ENCODE measurements at regions not wholly inside any gene's neighbourhood (a gene's known extent, or its start where the extent isn't known, plus 50 kb on each side); places are given as distances from the start of the nearest gene placed in this dataset.
"Not testable (repeated sequence)": the region's sequence is repeated elsewhere in the genome, so short reads cannot be mapped to it uniquely, and the experiment has no call there.

- H3K27me3 ChIP-seq (ENCODE audit: control insufficient read depth, insufficient read depth, low read length), result no peaks in the 10 kb centered on the region
- H3K4me2 ChIP-seq (ENCODE audit: low read length), result no peak overlapping the region
- H3K4me3 ChIP-seq (ENCODE audit: low read length), result no peak overlapping the region
- no peaks in the 10 kb centered on the region for H3K4me1 ChIP-seq (ENCODE audit: control insufficient read depth, insufficient read depth, low read length)
- H3K9me3 ChIP-seq (replicated peaks; ENCODE audit: low read length), result no peaks in the 10 kb centered on the region
- no peak overlapping the region for H3K9ac ChIP-seq (ENCODE audit: low read depth, low read length)
- H3K36me3 ChIP-seq (ENCODE audit: insufficient read depth, low read length), result no peaks in the 10 kb centered on the region
These were observed 279.8 kb downstream of the ARPP21 start for GRCh38 chr3:35919160-35919559.

GRCh38 chr3:35921718-35922117 lies 282.4 kb downstream of the ARPP21 start:
- Histone ChIP-seq H3K27me3 (ENCODE audit: control insufficient read depth, insufficient read depth, low read length) (no peaks in the 10 kb centered on the region), H3K9ac (ENCODE audit: low read depth, low read length) (no peak overlapping the region), H3K4me2 (ENCODE audit: low read length) (no peak overlapping the region), H3K9me3 (replicated peaks; ENCODE audit: low read length) (no peaks in the 10 kb centered on the region), H3K4me1 (ENCODE audit: control insufficient read depth, insufficient read depth, low read length) (no peaks in the 10 kb centered on the region), H3K4me3 (ENCODE audit: low read length) (no peak overlapping the region), H3K36me3 (ENCODE audit: insufficient read depth, low read length) (no peaks in the 10 kb centered on the region)

- not testable (repeated sequence) for H3K36me3 ChIP-seq (ENCODE audit: insufficient read depth, low read length); H3K27me3 ChIP-seq (ENCODE audit: control insufficient read depth, insufficient read depth, low read length); H3K4me2 ChIP-seq (ENCODE audit: low read length); H3K9me3 ChIP-seq (replicated peaks; ENCODE audit: low read length); H3K9ac ChIP-seq (ENCODE audit: low read depth, low read length); H3K4me3 ChIP-seq (ENCODE audit: low read length)
- H3K4me1 ChIP-seq (ENCODE audit: control insufficient read depth, insufficient read depth, low read length), result peaks cover 12% of the 10 kb centered on the region
These were observed 284.7 kb downstream of the ARPP21 start for GRCh38 chr3:35924070-35924469.

- H3K4me1 ChIP-seq (ENCODE audit: control insufficient read depth, insufficient read depth, low read length), result peaks cover 33% of the 10 kb centered on the region
- no peak overlapping the region for H3K4me2 ChIP-seq (ENCODE audit: low read length)
- no peak overlapping the region for H3K4me3 ChIP-seq (ENCODE audit: low read length)
These were observed 288.1 kb downstream of the ARPP21 start for GRCh38 chr3:35927441-35927840.

GRCh38 chr3:35929158-35929557 lies 289.8 kb downstream of the ARPP21 start:
- Histone ChIP-seq H3K27me3 (ENCODE audit: control insufficient read depth, insufficient read depth, low read length) (no peaks in the 10 kb centered on the region), H3K4me2 (ENCODE audit: low read length) (peak overlapping the region; percentile 71), H3K9me3 (replicated peaks; ENCODE audit: low read length) (no peaks in the 10 kb centered on the region), H3K36me3 (ENCODE audit: insufficient read depth, low read length) (no peaks in the 10 kb centered on the region), H3K4me1 (ENCODE audit: control insufficient read depth, insufficient read depth, low read length) (peaks cover 47% of the 10 kb centered on the region), H3K9ac (ENCODE audit: low read depth, low read length) (no peak overlapping the region), H3K4me3 (ENCODE audit: low read length) (no peak overlapping the region)

More at GRCh38 chr3:35927441-35927840, 288.1 kb downstream of the ARPP21 start:
- H3K9me3 ChIP-seq (replicated peaks; ENCODE audit: low read length), result no peaks in the 10 kb centered on the region
- H3K36me3 ChIP-seq (ENCODE audit: insufficient read depth, low read length), result no peaks in the 10 kb centered on the region
- no peak overlapping the region for H3K9ac ChIP-seq (ENCODE audit: low read depth, low read length)
- no peaks in the 10 kb centered on the region for H3K27me3 ChIP-seq (ENCODE audit: control insufficient read depth, insufficient read depth, low read length)

- Histone ChIP-seq H3K9ac (ENCODE audit: low read depth, low read length) (no peak overlapping the region), H3K27me3 (ENCODE audit: control insufficient read depth, insufficient read depth, low read length) (no peaks in the 10 kb centered on the region), H3K36me3 (ENCODE audit: insufficient read depth, low read length) (no peaks in the 10 kb centered on the region), H3K4me2 (ENCODE audit: low read length) (no peak overlapping the region), H3K4me3 (ENCODE audit: low read length) (no peak overlapping the region), H3K9me3 (replicated peaks; ENCODE audit: low read length) (no peaks in the 10 kb centered on the region), H3K4me1 (ENCODE audit: control insufficient read depth, insufficient read depth, low read length) (peaks cover 54% of the 10 kb centered on the region)
These were observed 292.5 kb downstream of the ARPP21 start for GRCh38 chr3:35931867-35932266.

GRCh38 chr3:35932995-35933394 lies 293.7 kb downstream of the ARPP21 start:
- no peaks in the 10 kb centered on the region for H3K36me3 ChIP-seq (ENCODE audit: insufficient read depth, low read length)
- peaks cover 53% of the 10 kb centered on the region for H3K4me1 ChIP-seq (ENCODE audit: control insufficient read depth, insufficient read depth, low read length)
- H3K27me3 ChIP-seq (ENCODE audit: control insufficient read depth, insufficient read depth, low read length), result no peaks in the 10 kb centered on the region
- peak overlapping the region; percentile 47 for H3K4me2 ChIP-seq (ENCODE audit: low read length)
- H3K9ac ChIP-seq (ENCODE audit: low read depth, low read length), result no peak overlapping the region
- no peaks in the 10 kb centered on the region for H3K9me3 ChIP-seq (replicated peaks; ENCODE audit: low read length)
- no peak overlapping the region for H3K4me3 ChIP-seq (ENCODE audit: low read length)

- Histone ChIP-seq H3K9me3 (replicated peaks; ENCODE audit: low read length) (no peaks in the 10 kb centered on the region), H3K4me1 (ENCODE audit: control insufficient read depth, insufficient read depth, low read length) (peaks cover 31% of the 10 kb centered on the region), H3K36me3 (ENCODE audit: insufficient read depth, low read length) (no peaks in the 10 kb centered on the region), H3K27me3 (ENCODE audit: control insufficient read depth, insufficient read depth, low read length) (no peaks in the 10 kb centered on the region), H3K4me3 (ENCODE audit: low read length) (no peak overlapping the region), H3K9ac (ENCODE audit: low read depth, low read length) (no peak overlapping the region), H3K4me2 (ENCODE audit: low read length) (no peak overlapping the region)
These were observed 297.2 kb downstream of the ARPP21 start for GRCh38 chr3:35936571-35936970.

- Histone ChIP-seq H3K4me3 (ENCODE audit: low read length) (no peak overlapping the region), H3K36me3 (ENCODE audit: insufficient read depth, low read length) (no peaks in the 10 kb centered on the region), H3K4me1 (ENCODE audit: control insufficient read depth, insufficient read depth, low read length) (peaks cover 21% of the 10 kb centered on the region), H3K27me3 (ENCODE audit: control insufficient read depth, insufficient read depth, low read length) (no peaks in the 10 kb centered on the region), H3K9me3 (replicated peaks; ENCODE audit: low read length) (no peaks in the 10 kb centered on the region), H3K4me2 (ENCODE audit: low read length) (peak overlapping the region; percentile 43), H3K9ac (ENCODE audit: low read depth, low read length) (no peak overlapping the region)
These were observed 305.8 kb downstream of the ARPP21 start for GRCh38 chr3:35944926-35945710.

GRCh38 chr3:35946121-35946853 lies 307.0 kb downstream of the ARPP21 start:
- Histone ChIP-seq H3K4me2 (ENCODE audit: low read length) (no peak overlapping the region), H3K9me3 (replicated peaks; ENCODE audit: low read length) (no peaks in the 10 kb centered on the region), H3K36me3 (ENCODE audit: insufficient read depth, low read length) (no peaks in the 10 kb centered on the region), H3K4me1 (ENCODE audit: control insufficient read depth, insufficient read depth, low read length) (peaks cover 21% of the 10 kb centered on the region), H3K27me3 (ENCODE audit: control insufficient read depth, insufficient read depth, low read length) (no peaks in the 10 kb centered on the region), H3K9ac (ENCODE audit: low read depth, low read length) (no peak overlapping the region), H3K4me3 (ENCODE audit: low read length) (no peak overlapping the region)

- peaks cover 21% of the 10 kb centered on the region for H3K4me1 ChIP-seq (ENCODE audit: control insufficient read depth, insufficient read depth, low read length)
- no peak overlapping the region for H3K4me3 ChIP-seq (ENCODE audit: low read length)
- no peak overlapping the region for H3K9ac ChIP-seq (ENCODE audit: low read depth, low read length)
- H3K9me3 ChIP-seq (replicated peaks; ENCODE audit: low read length), result no peaks in the 10 kb centered on the region
- no peak overlapping the region for H3K4me2 ChIP-seq (ENCODE audit: low read length)
- H3K27me3 ChIP-seq (ENCODE audit: control insufficient read depth, insufficient read depth, low read length), result no peaks in the 10 kb centered on the region
- no peaks in the 10 kb centered on the region for H3K36me3 ChIP-seq (ENCODE audit: insufficient read depth, low read length)
These were observed 307.7 kb downstream of the ARPP21 start for GRCh38 chr3:35946854-35947515.

Data from skeletal muscle satellite cell (primary cell).